ENCODE measurements at regions not wholly inside any gene's neighbourhood (a gene's known extent, or its start where the extent isn't known, plus 50 kb on each side); places are given as distances from the start of the nearest gene placed in this dataset.

DNA sequence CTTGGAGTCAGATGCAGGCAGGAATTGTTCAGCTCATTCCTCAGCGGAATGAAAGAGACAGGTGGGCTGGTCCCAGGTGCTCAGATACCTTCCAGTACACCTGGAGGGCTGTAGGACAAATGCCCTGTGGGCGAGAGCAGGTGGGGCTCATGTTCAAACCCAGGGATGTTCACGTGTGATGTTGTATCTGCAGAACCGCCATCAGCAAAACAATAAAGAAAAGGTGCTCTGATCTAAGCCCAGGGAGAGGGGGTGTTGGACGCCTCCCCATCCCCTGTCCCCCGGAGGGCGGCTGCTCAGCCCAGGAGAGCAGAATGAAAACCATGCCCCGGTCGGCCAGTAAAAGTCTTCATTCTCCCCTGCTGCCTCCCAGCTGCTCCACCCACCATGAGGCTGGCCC, 197.4 kb downstream of the HAUS1 start:
- TF ChIP-seq CTCF (IDR thresholded peaks at IDR 0.05) (no peak), POLR2A (IDR thresholded peaks at IDR 0.05) (no peak)

Data from thyroid gland (tissue), 4 donors.